Activated CD4-positive, alpha-beta T cell treated with anti-CD3 and anti-CD28 coated beads, Interleukin-2, amount 50 U/mL, for 48 hours (primary cell): ENCODE measurements at regions not wholly inside any gene's neighbourhood (a gene's known extent, or its start where the extent isn't known, plus 50 kb on each side); places are given as distances from the start of the nearest gene placed in this dataset.

Experiments
- DNase-seq, 2 experiments: peaks; one replicate each; pipeline ENCODE4 v3.0.0-alpha.2; 2020

- no peak for DNase-seq
Observed at GRCh38 chr18:55819448-55819847, 231.5 kb upstream of the TCF4 start.

- no peak for DNase-seq
Observed at GRCh38 chr18:55818284-55818683, 230.3 kb upstream of the TCF4 start.

- DNase-seq, result no peak
Observed at GRCh38 chr18:55811925-55812324, 223.9 kb upstream of the TCF4 start.

GRCh38 chr18:55805666-55806065, 217.7 kb upstream of the TCF4 start:
- no peak for DNase-seq

GRCh38 chr18:55795101-55795669, 207.2 kb upstream of the TCF4 start:
- DNase-seq, result no peak

- no peak for DNase-seq
Observed at GRCh38 chr18:55794288-55795052, 206.5 kb upstream of the TCF4 start.

- DNase-seq, result no peak
Observed at GRCh38 chr18:55790296-55790695, 202.3 kb upstream of the TCF4 start.

- no peak for DNase-seq
Observed at GRCh38 chr18:55787536-55788073, 199.6 kb upstream of the TCF4 start.

GRCh38 chr18:55786651-55787272, 198.8 kb upstream of the TCF4 start:
- no peak for DNase-seq

GRCh38 chr18:55783921-55784320, 195.9 kb upstream of the TCF4 start:
- DNase-seq, result no peak

- no peak for DNase-seq
Observed at GRCh38 chr18:55781481-55781957, 193.5 kb upstream of the TCF4 start.

- DNase-seq, result no peak
Observed at GRCh38 chr18:55780586-55781071, 192.6 kb upstream of the TCF4 start.

GRCh38 chr18:55779691-55780585, 191.9 kb upstream of the TCF4 start:
- no peak for DNase-seq

GRCh38 chr18:55778788-55779690, 191.0 kb upstream of the TCF4 start:
- no peak for DNase-seq

GRCh38 chr18:55777666-55778304, 189.8 kb upstream of the TCF4 start:
- DNase-seq, result no peak

- no peak for DNase-seq
Observed at GRCh38 chr18:55775972-55776371, 188.0 kb upstream of the TCF4 start.

GRCh38 chr18:55774505-55774904, 186.5 kb upstream of the TCF4 start:
- no peak for DNase-seq

GRCh38 chr18:55768255-55768654, 180.3 kb upstream of the TCF4 start:
- no peak for DNase-seq

GRCh38 chr18:55764386-55764785, 176.4 kb upstream of the TCF4 start:
- no peak for DNase-seq

- no peak for DNase-seq
Observed at GRCh38 chr18:55763805-55764204, 175.8 kb upstream of the TCF4 start.

GRCh38 chr18:55763298-55763697, 175.3 kb upstream of the TCF4 start:
- DNase-seq, result no peak
